Mucosa of descending colon (tissue), 3 donors: ENCODE measurements at regions not wholly inside any gene's neighbourhood (a gene's known extent, or its start where the extent isn't known, plus 50 kb on each side); places are given as distances from the start of the nearest gene placed in this dataset.
"Not testable (repeated sequence)": the region's sequence is repeated elsewhere in the genome, so short reads cannot be mapped to it uniquely, and the experiment has no call there.

Experiments
- ATAC-seq: fragments of 200-7000 bp; cut with Tn5 transposase; one replicate; pipeline ENCODE4 v1.9.1; 2020; ENCODE audit warnings: mild to moderate bottlenecking, moderate library complexity
- DNase-seq, 3 donors: peaks; one replicate each; pipeline ENCODE4 v3.0.0-alpha.2; 2020
- H3K36me3 ChIP-seq: fragments of 200-600 bp; one replicate; pipeline ENCODE4 v1.8.0; 2021; ENCODE audit warnings: low read depth, mild to moderate bottlenecking
- H3K4me1 ChIP-seq: fragments of 200-600 bp; one replicate; pipeline ENCODE4 v1.8.0; 2021; ENCODE audit warnings: low read depth, mild to moderate bottlenecking
- H3K4me3 ChIP-seq: fragments of 200-600 bp; one replicate; pipeline ENCODE4 v1.8.0; 2021; ENCODE audit warnings: mild to moderate bottlenecking
- H3K9me3 ChIP-seq: fragments of 200-600 bp; one replicate; pipeline ENCODE4 v1.8.0; 2021; ENCODE audit warnings: mild to moderate bottlenecking
- CTCF ChIP-seq: fragments of 200-600 bp; IDR thresholded peaks from one replicate; pipeline ENCODE4 v1.8.0; 2022; ENCODE audit warnings: antibody characterized with exemption, mild to moderate bottlenecking
- intact Hi-C, 2 donors: fragments of 100-400 bp; cut with DNase I in 1 of 2; cut with micrococcal nuclease in 1 of 2; formaldehyde crosslinking; loops; one replicate each; pipeline versions ENCODE4 v1.11.0 to v1.11.1; 2022; cut with DNase I, micrococcal nuclease
- donor health status: DM: no; HTN: no; CAD: no; lungs with moderate emphysema.
- donor health status: DM: no; HTN: no; CAD: no.
- donor health status: DM: no; HTN: yes; CAD: no.

GRCh38 chr5:166282939-166283338, 2008.5 kb upstream of the WWC1 start:
- DNase-seq (no peak), ATAC-seq (no peak)
- intact Hi-C loops: no loop called here
- no peaks in the 10 kb centered on the region for H3K36me3 ChIP-seq
- no peaks in the 10 kb centered on the region for H3K4me1 ChIP-seq
- H3K9me3 ChIP-seq: peaks cover 13% of the 10 kb centered on the region
- TF ChIP-seq CTCF: no peak
- no peak overlapping the region for H3K4me3 ChIP-seq

GRCh38 chr5:166285361-166285760, 2006.1 kb upstream of the WWC1 start:
- Histone ChIP-seq H3K4me1 (no peaks in the 10 kb centered on the region), H3K9me3 (peaks cover 11% of the 10 kb centered on the region), H3K4me3 (no peak overlapping the region), H3K36me3 (no peaks in the 10 kb centered on the region)
- no peak for TF ChIP-seq CTCF
- ATAC-seq (no peak), DNase-seq (no peak)
- intact Hi-C loops: no loop called here

GRCh38 chr5:166286832-166287231, 2004.6 kb upstream of the WWC1 start:
- Histone ChIP-seq H3K4me3 (no peak overlapping the region), H3K9me3 (peaks cover 10% of the 10 kb centered on the region), H3K36me3 (no peaks in the 10 kb centered on the region), H3K4me1 (no peaks in the 10 kb centered on the region)
- DNase-seq: no peak
- intact Hi-C loops: no loop called here
- no peak for TF ChIP-seq CTCF
- no peak for ATAC-seq

GRCh38 chr5:166287866-166288265, 2003.6 kb upstream of the WWC1 start:
- DNase-seq: no peak
- no peak for TF ChIP-seq CTCF
- Histone ChIP-seq H3K4me3 (no peak overlapping the region), H3K9me3 (peaks cover 10% of the 10 kb centered on the region), H3K4me1 (no peaks in the 10 kb centered on the region), H3K36me3 (no peaks in the 10 kb centered on the region)
- no peak for ATAC-seq
- intact Hi-C loops: no loop called here

- H3K4me1 ChIP-seq, H3K9me3 ChIP-seq, H3K4me3 ChIP-seq, DNase-seq, H3K36me3 ChIP-seq, intact Hi-C loops, ATAC-seq: not testable (repeated sequence)
Measured at GRCh38 chr5:166291800-166292199, 1999.6 kb upstream of the WWC1 start.

GRCh38 chr5:166293892-166294291, 1997.6 kb upstream of the WWC1 start:
- intact Hi-C loops: no loop called here
- ATAC-seq: no peak

More at GRCh38 chr5:166293892-166294291, 1997.6 kb upstream of the WWC1 start:
- H3K36me3 ChIP-seq: no peaks in the 10 kb centered on the region
- no peak for TF ChIP-seq CTCF
- no peak overlapping the region for H3K4me3 ChIP-seq
- no peak for DNase-seq
- peaks cover 5% of the 10 kb centered on the region for H3K9me3 ChIP-seq
- no peaks in the 10 kb centered on the region for H3K4me1 ChIP-seq
